A673 (cell line): ENCODE measurements at regions not wholly inside any gene's neighbourhood (a gene's known extent, or its start where the extent isn't known, plus 50 kb on each side); places are given as distances from the start of the nearest gene placed in this dataset.

Experiments
- BruUV-seq: library from RNA; stranded (reverse); fragments of 400-500 nt; replicated peaks from 2 replicates; lab custom pipeline; 2021; lab: Mats Ljungman, UMichigan
- CTCF ChIA-PET: fragments of 300-600 bp; sonication (Branson Sonifier 250); formaldehyde crosslinking; loops from one replicate; lab custom pipeline; 2022; ENCODE audit warnings: antibody characterized with exemption; lab: Charles Lee
- POLR2A ChIA-PET: fragments of 300-600 bp; sonication (Branson Sonifier 250); formaldehyde crosslinking; loops from one replicate; lab custom pipeline; 2022; ENCODE audit warnings: antibody characterized with exemption; ENCODE audit not compliant: low non-redundant PET; lab: Charles Lee
- DNase-seq: peaks from one replicate; pipeline ENCODE4 v3.0.0-alpha.2; 2015; ENCODE audit warnings: low spot score
- H3K27ac ChIP-seq: fragments of 200-600 bp; sonication (generic); 2 replicates; pipeline ENCODE4 v1.5.1; 2016; ENCODE audit warnings: mixed run types, low read depth, mild to moderate bottlenecking, mixed read lengths, antibody characterized with exemption, low read length; ENCODE audit not compliant: poor library complexity, severe bottlenecking
- H3K27me3 ChIP-seq: fragments of 200-600 bp; sonication (generic); replicated peaks from 2 replicates; pipeline ENCODE4 v1.6.1; 2017; ENCODE audit warnings: mixed run types, low read depth, mild to moderate bottlenecking, mixed read lengths, antibody characterized with exemption, low read length; ENCODE audit not compliant: insufficient read depth, poor library complexity
- H3K36me3 ChIP-seq: fragments of 200-600 bp; sonication (generic); 2 replicates; pipeline ENCODE4 v1.6.1; 2016; ENCODE audit warnings: mixed run types, mild to moderate bottlenecking, mixed read lengths, antibody characterized with exemption, low read length; ENCODE audit not compliant: insufficient read depth, poor library complexity, severe bottlenecking
- H3K4me1 ChIP-seq: fragments of 200-600 bp; sonication (generic); 2 replicates; pipeline ENCODE4 v1.6.1; 2017; ENCODE audit warnings: mixed run types, mild to moderate bottlenecking, mixed read lengths, antibody characterized with exemption, low read length; ENCODE audit not compliant: insufficient read depth, poor library complexity, severe bottlenecking
- H3K4me3 ChIP-seq: fragments of 200-600 bp; sonication (generic); 2 replicates; pipeline ENCODE4 v1.5.1; 2016; ENCODE audit warnings: low read depth, mixed run types, mild to moderate bottlenecking, mixed read lengths, low read length; ENCODE audit not compliant: poor library complexity, severe bottlenecking
- H3K9me3 ChIP-seq: fragments of 200-600 bp; sonication (generic); 2 replicates; pipeline ENCODE4 v1.6.1; 2016; ENCODE audit warnings: mixed run types, low read depth, mild to moderate bottlenecking, mixed read lengths, antibody characterized with exemption, low read length; ENCODE audit not compliant: poor library complexity, severe bottlenecking
- CTCF ChIP-seq: fragments of 300-800, 200-600 bp; sonication (generic); conservative IDR thresholded peaks from 2 replicates; pipeline ENCODE4 v1.5.1; 2017; ENCODE audit warnings: low read depth, mild to moderate bottlenecking, antibody characterized with exemption, low read length, moderate library complexity, mixed read lengths
- EZH2 ChIP-seq: fragments of 200-600 bp; sonication (generic); IDR thresholded peaks from 2 replicates; pipeline ENCODE4 v1.6.1; 2017; ENCODE audit warnings: borderline replicate concordance, low read depth, mild to moderate bottlenecking, mixed read lengths, antibody characterized with exemption, low read length; ENCODE audit not compliant: poor library complexity, severe bottlenecking
- intact Hi-C: fragments of 100-400 bp; cut with micrococcal nuclease; formaldehyde crosslinking; loops from one replicate; pipeline ENCODE4 v1.10.0; 2022; ENCODE audit not compliant: unreplicated experiment

- no TSS peak for BruUV-seq
- no peak overlapping the region for H3K27ac ChIP-seq
- no peaks in the 10 kb centered on the region for H3K27me3 ChIP-seq
- peaks cover under 1% of the 10 kb centered on the region for H3K4me1 ChIP-seq
- ChIA-PET POLR2A (no interaction called here), CTCF (no interaction called here)
- H3K4me3 ChIP-seq = no peak overlapping the region
- no peaks in the 10 kb centered on the region for H3K36me3 ChIP-seq
- intact Hi-C loops = no loop called here
- no peak for DNase-seq
- no peaks in the 10 kb centered on the region for H3K9me3 ChIP-seq
- TF ChIP-seq CTCF (no peak), EZH2 (no peak)
These were observed 86.0 kb downstream of the FUNDC1 start for GRCh38 chrX:44456685-44457084.

GRCh38 chrX:44451056-44451455 is 91.6 kb downstream of the FUNDC1 start:
- H3K9me3 ChIP-seq = peaks cover 16% of the 10 kb centered on the region
- TF ChIP-seq EZH2 = no peak
- TF ChIP-seq CTCF = no peak
- POLR2A ChIA-PET = no interaction called here
- H3K4me3 ChIP-seq = no peak overlapping the region
- CTCF ChIA-PET = no interaction called here
- peak overlapping the region; percentile 45 for H3K27ac ChIP-seq
- peak; percentile 83 for DNase-seq
- no TSS peak for BruUV-seq
- intact Hi-C loops = no loop called here
- H3K4me1 ChIP-seq = no peaks in the 10 kb centered on the region
- no peaks in the 10 kb centered on the region for H3K27me3 ChIP-seq
- no peaks in the 10 kb centered on the region for H3K36me3 ChIP-seq

- intact Hi-C loops = no loop called here
- Histone ChIP-seq H3K27ac (no peak overlapping the region), H3K9me3 (peaks cover 16% of the 10 kb centered on the region), H3K4me1 (no peaks in the 10 kb centered on the region), H3K27me3 (no peaks in the 10 kb centered on the region), H3K36me3 (no peaks in the 10 kb centered on the region), H3K4me3 (no peak overlapping the region)
- ChIA-PET CTCF (no interaction called here), POLR2A (no interaction called here)
- no TSS peak for BruUV-seq
- no peak for TF ChIP-seq EZH2
- no peak for TF ChIP-seq CTCF
- DNase-seq = no peak
These were observed 95.4 kb downstream of the FUNDC1 start for GRCh38 chrX:44447214-44447613.
